ENCODE measurements at regions not wholly inside any gene's neighbourhood (a gene's known extent, or its start where the extent isn't known, plus 50 kb on each side); places are given as distances from the start of the nearest gene placed in this dataset.
"Not testable (repeated sequence)": the region's sequence is repeated elsewhere in the genome, so short reads cannot be mapped to it uniquely, and the experiment has no call there.

DNA sequence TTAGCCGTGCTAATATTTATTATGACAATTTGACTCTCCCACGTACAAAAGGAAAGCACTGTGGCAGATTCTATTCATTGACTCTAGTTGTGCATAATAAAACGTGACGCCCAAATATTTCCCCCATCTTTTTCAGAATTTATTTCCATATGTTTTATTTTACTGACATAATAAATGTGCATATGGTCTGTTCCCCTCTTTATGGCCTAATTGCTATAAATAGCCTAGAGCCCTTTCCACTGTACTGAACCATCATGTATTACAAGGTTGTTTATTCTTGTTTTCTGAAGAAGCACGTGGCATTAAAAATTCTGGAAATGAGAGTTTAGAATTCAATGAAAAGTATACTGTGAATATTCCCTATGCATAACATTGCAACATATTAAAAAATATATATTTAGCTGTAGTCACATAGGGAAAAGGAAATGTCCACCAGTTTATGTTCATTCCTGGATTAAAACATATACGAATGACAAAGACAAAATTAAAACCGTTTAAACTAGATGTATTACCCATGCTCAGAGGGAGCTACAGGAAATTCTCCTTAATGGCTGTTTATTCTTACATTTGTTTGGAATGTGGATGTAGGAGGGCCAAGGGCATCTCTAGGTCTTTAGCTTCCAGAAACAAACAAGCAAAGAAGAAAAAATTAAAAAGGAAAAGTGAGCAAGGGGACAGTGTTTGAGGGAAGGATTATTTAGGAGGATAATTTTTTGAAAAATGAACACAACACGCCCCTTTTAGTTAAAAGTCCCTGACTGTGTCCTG, 122.1 kb upstream of the MMADHC start:
- H3K4me3 Mint-ChIP-seq, result no peak overlapping the region
- H3K27me3 Mint-ChIP-seq, result no peaks in the 10 kb centered on the region
- H3K27ac Mint-ChIP-seq, result no peak overlapping the region
- H3K36me3 Mint-ChIP-seq, result no peaks in the 10 kb centered on the region
- peaks cover 9% of the 10 kb centered on the region for H3K9me3 Mint-ChIP-seq
- H3K4me1 Mint-ChIP-seq (ENCODE audit: low read depth in 2 of 2), result no peaks in the 10 kb centered on the region
- ATAC-seq, result no peak
- no peak for DNase-seq (ENCODE audit: low spot score)

DNA sequence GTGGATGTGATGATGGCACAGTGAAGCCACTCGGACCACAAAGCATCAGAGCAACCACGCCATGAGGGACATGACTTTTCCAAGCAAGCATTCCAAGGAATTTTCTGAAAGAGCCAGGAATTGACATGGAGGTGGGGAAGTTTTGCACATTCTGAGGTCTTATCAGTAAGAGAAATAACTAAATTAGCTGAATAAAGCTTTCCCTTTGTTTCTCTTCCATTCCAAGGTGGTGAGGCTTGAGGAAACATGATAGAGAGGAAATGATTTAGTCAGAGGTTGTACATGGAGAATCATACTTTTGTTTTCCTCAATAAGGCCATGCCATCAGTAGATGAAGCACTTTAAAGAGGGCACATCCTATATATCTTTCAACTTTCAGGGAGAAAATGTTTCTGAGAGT, 115.7 kb upstream of the MMADHC start:
- Mint-ChIP-seq H3K27me3 (no peaks in the 10 kb centered on the region), H3K9me3 (peaks cover 8% of the 10 kb centered on the region), H3K36me3 (no peaks in the 10 kb centered on the region), H3K27ac (no peak overlapping the region), H3K4me1 (ENCODE audit: low read depth in 2 of 2) (no peaks in the 10 kb centered on the region), H3K4me3 (no peak overlapping the region)
- ATAC-seq, result no peak
- no peak for DNase-seq (ENCODE audit: low spot score)

DNA sequence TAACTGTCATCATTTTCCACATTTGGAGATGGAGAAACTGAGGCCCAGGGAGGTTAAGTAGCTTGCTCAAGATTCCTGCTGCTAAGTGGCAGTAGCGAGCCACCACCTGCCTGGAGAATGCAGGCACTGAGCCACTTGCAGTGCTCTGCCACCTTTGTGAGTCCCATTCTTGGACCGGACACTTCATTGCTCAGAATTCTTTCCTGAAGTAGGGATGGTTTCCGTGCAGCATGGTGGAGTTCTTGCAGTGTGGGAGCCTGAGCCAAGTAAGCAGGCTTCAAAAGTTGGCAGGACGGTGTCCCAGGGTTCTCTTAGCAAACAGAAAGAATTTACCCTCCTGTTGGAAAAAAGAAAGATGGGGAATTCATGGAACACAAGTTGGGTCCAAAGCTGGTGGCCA, 115.0 kb upstream of the MMADHC start:
- H3K4me1 Mint-ChIP-seq (ENCODE audit: low read depth in 2 of 2), result no peaks in the 10 kb centered on the region
- no peaks in the 10 kb centered on the region for H3K36me3 Mint-ChIP-seq
- peaks cover 9% of the 10 kb centered on the region for H3K9me3 Mint-ChIP-seq
- no peaks in the 10 kb centered on the region for H3K27me3 Mint-ChIP-seq
- ATAC-seq (no peak), DNase-seq (ENCODE audit: low spot score) (no peak)
- H3K27ac Mint-ChIP-seq, result no peak overlapping the region
- H3K4me3 Mint-ChIP-seq, result no peak overlapping the region

DNA sequence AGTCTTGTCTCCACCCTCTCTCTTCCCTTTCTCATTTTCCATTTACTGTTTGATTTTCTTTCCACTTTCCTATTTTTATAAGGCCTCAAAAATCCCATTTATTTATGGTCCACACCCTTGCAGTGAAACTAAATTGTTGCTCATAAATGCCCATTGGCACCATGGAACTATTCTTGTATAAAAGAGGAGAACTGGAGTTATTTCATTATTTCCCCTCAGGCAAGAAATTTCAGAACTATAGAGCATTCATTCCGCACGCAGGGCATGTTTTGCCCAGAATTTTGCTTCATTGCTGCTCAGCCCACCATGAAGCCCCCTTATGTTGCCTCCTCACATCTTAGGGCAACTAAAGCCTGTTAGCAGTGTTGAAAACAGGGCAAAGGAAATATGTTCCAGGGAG, 113.7 kb upstream of the MMADHC start:
- no peak for ATAC-seq
- no peaks in the 10 kb centered on the region for H3K27me3 Mint-ChIP-seq
- no peaks in the 10 kb centered on the region for H3K36me3 Mint-ChIP-seq
- no peaks in the 10 kb centered on the region for H3K4me1 Mint-ChIP-seq (ENCODE audit: low read depth in 2 of 2)
- no peak overlapping the region for H3K4me3 Mint-ChIP-seq
- peaks cover 7% of the 10 kb centered on the region for H3K9me3 Mint-ChIP-seq
- DNase-seq (ENCODE audit: low spot score), result no peak
- H3K27ac Mint-ChIP-seq, result no peak overlapping the region

DNA sequence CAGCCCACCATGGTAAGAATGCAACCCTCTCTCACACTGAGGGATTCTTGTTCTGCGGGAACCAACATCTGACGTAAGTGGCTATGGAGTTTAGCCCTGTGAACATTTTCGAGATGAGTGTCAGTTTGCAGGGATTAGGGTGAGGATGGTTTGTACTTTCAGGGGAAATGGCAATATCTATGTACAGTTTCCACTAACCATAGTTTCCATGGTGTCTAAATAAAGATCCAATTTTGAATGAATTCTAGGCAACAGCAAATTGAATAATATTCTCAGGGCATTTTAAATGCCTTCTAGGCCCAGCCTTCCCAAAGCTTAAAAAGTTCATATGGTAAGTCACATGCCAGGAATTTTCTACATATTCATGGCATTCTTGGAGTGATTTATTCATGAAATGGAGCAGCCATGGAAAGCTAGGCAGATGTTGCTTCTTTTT, 105.4 kb upstream of the MMADHC start:
- peaks cover 6% of the 10 kb centered on the region for H3K9me3 Mint-ChIP-seq
- no peak overlapping the region for H3K4me3 Mint-ChIP-seq
- no peaks in the 10 kb centered on the region for H3K36me3 Mint-ChIP-seq
- no peak for DNase-seq (ENCODE audit: low spot score)
- no peaks in the 10 kb centered on the region for H3K27me3 Mint-ChIP-seq
- H3K4me1 Mint-ChIP-seq (ENCODE audit: low read depth in 2 of 2), result no peaks in the 10 kb centered on the region
- no peak overlapping the region for H3K27ac Mint-ChIP-seq
- no peak for ATAC-seq

DNA sequence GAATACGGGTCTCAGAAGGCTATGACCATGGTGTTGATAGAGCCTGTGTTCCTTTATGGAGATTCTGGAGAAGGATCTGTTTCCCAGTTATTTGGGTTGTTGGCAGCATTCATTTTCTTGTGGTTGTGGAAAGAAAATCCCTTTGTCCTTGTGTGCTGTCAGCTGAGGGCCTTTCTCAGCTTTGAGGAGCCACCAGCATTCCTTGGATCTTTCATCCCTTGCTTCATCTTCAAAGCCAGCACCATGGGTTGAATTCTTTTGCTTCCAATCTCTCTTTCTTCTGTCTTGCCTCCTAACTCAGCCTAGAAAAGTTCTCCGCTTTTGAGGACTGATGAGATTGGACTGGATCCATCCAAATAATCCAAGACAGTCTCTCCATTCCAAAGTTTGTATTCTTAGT, 103.2 kb upstream of the MMADHC start:
- Mint-ChIP-seq H3K36me3 (no peaks in the 10 kb centered on the region), H3K27me3 (no peaks in the 10 kb centered on the region), H3K9me3 (peaks cover 3% of the 10 kb centered on the region), H3K4me3 (no peak overlapping the region), H3K4me1 (ENCODE audit: low read depth in 2 of 2) (no peaks in the 10 kb centered on the region), H3K27ac (no peak overlapping the region)
- no peak for DNase-seq (ENCODE audit: low spot score)
- ATAC-seq, result no peak

DNA sequence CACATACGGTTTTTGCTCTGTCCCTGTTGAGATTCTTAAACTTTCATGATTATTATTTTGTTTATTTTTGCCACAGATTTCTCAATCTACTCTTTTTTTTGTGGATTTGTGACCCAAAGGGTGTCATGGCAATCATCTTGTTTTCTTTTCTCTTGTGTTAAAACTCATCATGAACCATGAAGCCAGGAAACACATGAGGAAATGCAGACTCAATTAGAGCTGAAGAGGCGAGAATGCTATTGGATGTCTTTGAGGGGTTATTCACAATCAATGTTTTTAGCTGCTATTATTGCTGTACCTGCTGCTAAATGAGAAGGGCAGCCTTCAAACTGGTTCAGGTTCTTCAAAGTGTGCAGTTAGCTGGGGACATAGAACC, 99.5 kb upstream of the MMADHC start:
- Mint-ChIP-seq H3K27me3 (no peaks in the 10 kb centered on the region), H3K4me3 (no peak overlapping the region), H3K4me1 (ENCODE audit: low read depth in 2 of 2) (no peaks in the 10 kb centered on the region), H3K36me3 (no peaks in the 10 kb centered on the region), H3K9me3 (peaks cover 13% of the 10 kb centered on the region), H3K27ac (no peak overlapping the region)
- no peak for ATAC-seq
- DNase-seq (ENCODE audit: low spot score), result no peak

DNA sequence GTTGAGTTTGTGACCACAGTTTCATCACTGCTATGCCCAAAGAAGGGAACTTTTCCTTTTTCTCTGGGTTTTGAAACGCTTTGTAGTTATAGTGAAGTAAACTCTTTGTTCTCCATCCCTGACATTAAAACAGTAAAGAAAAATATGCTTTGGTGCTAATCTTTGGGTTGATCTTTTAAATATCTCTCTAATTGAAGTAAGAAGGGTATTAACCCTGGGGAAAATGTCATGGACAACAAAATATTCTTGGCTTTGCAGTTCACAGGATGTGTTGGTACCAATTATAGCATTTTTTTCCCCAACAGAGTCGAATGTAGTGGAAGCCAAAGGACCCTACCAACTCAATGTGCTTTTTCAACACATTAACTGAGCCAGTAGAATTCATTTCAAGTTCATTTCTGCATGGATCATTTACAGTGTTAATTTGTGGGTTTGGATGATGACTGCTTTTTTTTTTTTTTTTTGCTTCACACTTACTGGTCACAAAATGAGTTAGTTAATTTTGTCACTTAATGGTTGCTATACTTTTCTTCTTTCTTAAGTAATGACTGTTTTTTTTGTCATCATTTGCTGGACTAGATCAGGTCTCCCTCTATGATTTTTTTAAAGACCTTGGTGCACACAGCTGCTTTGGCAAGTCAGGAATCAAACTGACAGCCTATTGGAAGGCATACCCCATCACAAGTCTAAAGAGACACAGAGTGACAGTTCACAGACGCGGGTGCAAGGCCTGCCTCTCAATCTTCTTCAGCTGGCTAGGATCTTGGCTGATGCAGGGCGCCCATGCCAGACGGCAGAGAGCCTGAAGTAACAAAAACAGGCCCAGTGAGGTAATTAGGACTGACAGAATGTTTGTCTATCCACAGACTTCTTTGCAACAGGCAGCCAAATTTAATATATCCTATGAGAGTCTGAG, 98.8 kb upstream of the MMADHC start:
- Mint-ChIP-seq H3K27me3 (no peaks in the 10 kb centered on the region), H3K27ac (no peak overlapping the region), H3K4me1 (ENCODE audit: low read depth in 2 of 2) (no peaks in the 10 kb centered on the region), H3K36me3 (no peaks in the 10 kb centered on the region), H3K4me3 (no peak overlapping the region), H3K9me3 (peaks cover 13% of the 10 kb centered on the region)
- DNase-seq (ENCODE audit: low spot score), result no peak
- no peak for ATAC-seq

DNA sequence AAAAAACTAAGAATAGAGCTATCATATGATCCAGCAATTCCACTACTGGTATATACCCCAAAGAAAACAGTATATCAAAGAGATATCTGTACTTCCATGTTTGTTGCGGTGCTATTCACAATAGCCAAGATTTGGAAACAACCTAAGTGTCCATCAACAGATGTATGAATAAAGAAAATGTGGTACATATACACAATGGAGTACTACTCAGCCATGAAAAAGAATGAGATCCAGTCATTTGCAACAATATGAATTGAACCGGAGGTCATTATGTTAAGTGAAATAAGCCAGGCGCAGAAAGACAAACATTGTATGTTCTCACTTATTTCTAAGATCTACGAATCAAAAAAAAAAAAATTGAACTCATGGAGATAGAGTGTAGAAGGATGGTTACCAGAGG, 97.8 kb upstream of the MMADHC start:
- ATAC-seq; H3K27ac Mint-ChIP-seq; H3K27me3 Mint-ChIP-seq; H3K4me1 Mint-ChIP-seq (ENCODE audit: low read depth in 2 of 2); H3K9me3 Mint-ChIP-seq; H3K36me3 Mint-ChIP-seq; DNase-seq (ENCODE audit: low spot score); H3K4me3 Mint-ChIP-seq: not testable (repeated sequence)

DNA sequence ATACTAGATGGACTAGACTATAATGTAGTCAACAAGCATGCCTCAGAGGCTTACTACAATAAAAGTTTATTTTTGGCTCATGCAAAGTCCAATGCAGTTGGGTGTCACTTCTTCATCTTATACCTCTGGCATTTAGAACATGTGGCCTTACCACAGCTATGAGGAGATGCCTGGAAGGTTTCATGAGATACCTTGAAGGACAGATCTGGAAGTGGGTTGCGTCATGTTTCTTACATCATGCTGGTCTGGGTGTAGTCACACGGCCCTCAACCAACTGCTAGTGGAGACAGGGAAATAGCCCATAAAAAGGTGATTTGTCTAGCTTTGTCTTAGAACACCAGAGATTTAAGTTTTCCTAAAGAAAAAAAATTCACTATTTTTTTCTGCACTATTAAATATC, 91.7 kb upstream of the MMADHC start:
- Mint-ChIP-seq H3K4me3 (no peak overlapping the region), H3K9me3 (no peaks in the 10 kb centered on the region), H3K27ac (no peak overlapping the region), H3K4me1 (ENCODE audit: low read depth in 2 of 2) (no peaks in the 10 kb centered on the region), H3K36me3 (no peaks in the 10 kb centered on the region), H3K27me3 (no peaks in the 10 kb centered on the region)
- DNase-seq (ENCODE audit: low spot score) (no peak), ATAC-seq (no peak)

DNA sequence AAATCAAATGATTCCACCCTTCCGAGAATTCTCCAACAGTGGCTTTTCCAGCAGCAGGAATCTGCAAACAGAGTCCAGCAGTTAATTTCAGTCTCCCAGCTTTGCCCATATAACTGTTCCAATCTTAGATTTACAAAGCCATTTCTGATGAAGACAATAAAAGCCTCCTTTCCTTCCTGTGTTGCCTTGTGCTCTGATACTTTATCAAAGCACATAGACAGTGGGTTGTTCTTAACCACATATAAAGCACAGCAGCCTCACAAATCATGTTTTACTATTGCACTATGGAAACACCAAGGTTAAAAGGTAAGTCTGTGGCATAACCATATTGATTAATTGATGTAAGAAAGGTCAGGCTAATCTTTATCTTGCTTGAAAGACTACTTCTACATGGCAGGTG, 89.8 kb upstream of the MMADHC start:
- no peak overlapping the region for H3K4me3 Mint-ChIP-seq
- H3K27me3 Mint-ChIP-seq, result no peaks in the 10 kb centered on the region
- ATAC-seq (no peak), DNase-seq (ENCODE audit: low spot score) (no peak)
- no peaks in the 10 kb centered on the region for H3K36me3 Mint-ChIP-seq
- H3K27ac Mint-ChIP-seq, result no peak overlapping the region
- H3K9me3 Mint-ChIP-seq, result peaks cover 9% of the 10 kb centered on the region
- no peaks in the 10 kb centered on the region for H3K4me1 Mint-ChIP-seq (ENCODE audit: low read depth in 2 of 2)

DNA sequence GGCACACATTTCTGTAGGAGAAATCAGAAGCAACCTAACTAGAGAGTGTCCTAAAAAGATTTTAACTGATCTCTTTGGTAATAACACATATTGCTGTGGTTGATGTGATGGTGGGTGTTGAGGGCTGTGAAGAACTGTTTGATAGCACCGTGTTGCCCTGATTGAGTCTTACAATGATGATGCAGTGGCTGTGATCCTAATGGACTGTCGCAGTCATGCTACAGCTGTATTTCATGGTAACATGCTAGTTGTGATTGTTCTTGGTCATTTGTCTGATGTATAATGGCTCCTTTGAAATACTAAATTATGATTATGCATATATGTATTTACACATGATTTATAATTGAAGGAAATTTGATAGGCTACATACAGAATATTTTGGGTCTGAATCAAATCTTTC, 82.5 kb upstream of the MMADHC start:
- H3K4me1 Mint-ChIP-seq (ENCODE audit: low read depth in 2 of 2), result no peaks in the 10 kb centered on the region
- H3K36me3 Mint-ChIP-seq, result peaks cover under 1% of the 10 kb centered on the region
- DNase-seq (ENCODE audit: low spot score) (no peak), ATAC-seq (no peak)
- no peak overlapping the region for H3K4me3 Mint-ChIP-seq
- peaks cover 9% of the 10 kb centered on the region for H3K9me3 Mint-ChIP-seq
- H3K27me3 Mint-ChIP-seq, result no peaks in the 10 kb centered on the region
- no peak overlapping the region for H3K27ac Mint-ChIP-seq

DNA sequence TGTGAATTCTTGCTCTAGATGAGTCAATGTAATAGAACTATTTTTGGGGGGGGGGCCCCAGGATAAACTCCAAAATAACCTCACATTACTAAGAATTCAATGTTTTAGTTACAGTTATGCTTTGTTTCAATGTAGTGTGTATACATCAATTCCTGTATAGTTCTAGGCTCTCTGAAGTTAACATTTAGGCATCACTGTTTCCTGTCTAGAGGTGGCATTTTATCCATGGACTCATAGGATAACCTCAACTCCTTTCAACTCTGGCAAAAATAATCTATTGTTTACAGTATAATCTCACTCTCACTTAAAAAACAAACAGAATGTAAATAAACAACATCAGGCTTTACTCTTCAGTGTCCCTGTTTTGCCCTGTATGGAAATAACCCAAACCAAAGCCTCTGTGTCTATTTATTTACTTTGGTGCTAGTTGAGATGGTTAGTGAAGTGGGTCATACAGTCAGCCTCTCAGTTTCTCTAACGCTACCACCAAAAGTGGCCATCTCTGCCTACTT, 79.3 kb upstream of the MMADHC start:
- peaks cover 4% of the 10 kb centered on the region for H3K36me3 Mint-ChIP-seq
- ATAC-seq (no peak), DNase-seq (ENCODE audit: low spot score) (no peak)
- no peak overlapping the region for H3K27ac Mint-ChIP-seq
- no peaks in the 10 kb centered on the region for H3K4me1 Mint-ChIP-seq (ENCODE audit: low read depth in 2 of 2)
- H3K4me3 Mint-ChIP-seq, result no peak overlapping the region
- H3K27me3 Mint-ChIP-seq, result no peaks in the 10 kb centered on the region
- H3K9me3 Mint-ChIP-seq, result peaks cover 4% of the 10 kb centered on the region

DNA sequence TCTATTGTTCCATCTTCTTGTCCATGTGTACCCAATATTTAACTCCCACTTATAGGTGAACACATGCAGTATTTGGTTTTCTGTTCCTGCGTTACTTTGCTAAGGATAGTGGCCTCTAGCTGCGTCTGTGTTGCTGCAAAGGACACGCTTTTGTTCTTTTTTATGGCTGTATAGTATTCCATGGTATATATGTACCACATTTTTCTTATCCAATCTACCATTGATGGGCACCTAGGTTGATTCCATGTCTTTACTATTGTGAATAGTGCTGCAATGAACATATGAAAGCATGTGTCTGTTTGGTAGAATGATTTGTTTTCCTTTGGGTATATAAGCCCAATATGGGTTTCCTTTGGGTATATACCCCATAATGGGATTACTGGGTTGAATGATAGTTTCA, 77.3 kb upstream of the MMADHC start:
- peaks cover 4% of the 10 kb centered on the region for H3K36me3 Mint-ChIP-seq
- H3K4me1 Mint-ChIP-seq (ENCODE audit: low read depth in 2 of 2), result no peaks in the 10 kb centered on the region

More for the DNA sequence above, 77.3 kb upstream of the MMADHC start:
- DNase-seq (ENCODE audit: low spot score) (no peak), ATAC-seq (no peak)
- H3K27me3 Mint-ChIP-seq, result no peaks in the 10 kb centered on the region
- H3K9me3 Mint-ChIP-seq, result peaks cover 4% of the 10 kb centered on the region
- no peak overlapping the region for H3K4me3 Mint-ChIP-seq
- no peak overlapping the region for H3K27ac Mint-ChIP-seq
